ENCODE measurements at regions not wholly inside any gene's neighbourhood (a gene's known extent, or its start where the extent isn't known, plus 50 kb on each side); places are given as distances from the start of the nearest gene placed in this dataset.
A peak's percentile ranks its signal among the peaks of the same experiment; 100 is the strongest.

DNA sequence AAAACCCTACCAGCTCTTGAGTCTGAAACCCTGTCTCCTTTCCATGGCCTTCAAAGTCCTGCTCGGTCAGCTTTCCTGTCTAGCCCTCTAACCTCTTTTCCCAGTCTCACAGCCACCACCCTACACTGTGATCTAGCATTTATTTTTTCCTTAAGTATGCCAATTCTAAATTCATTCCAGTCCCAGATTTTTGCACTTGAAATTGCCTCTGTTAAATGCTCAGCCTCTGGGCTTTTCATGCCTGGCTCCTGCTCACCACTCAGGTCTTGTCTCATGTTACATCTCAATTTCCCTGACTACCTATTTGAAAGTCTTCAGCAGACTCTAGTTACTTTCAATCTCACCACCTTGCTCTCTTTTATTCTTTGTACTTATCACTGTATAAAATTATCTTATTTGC, 176.2 kb downstream of the ADGRL4 start:
- no peak overlapping the region for H3K27ac Mint-ChIP-seq
- H3K4me1 Mint-ChIP-seq: no peaks in the 10 kb centered on the region
- no peaks in the 10 kb centered on the region for H3K9me3 Mint-ChIP-seq
- DNase-seq: no peak
- intact Hi-C loops (cut with micrococcal nuclease): loop anchor here (10.0 kb wide), 1 partner anchor 216 kb away; no protein-coding TSS in a partner anchor
- no peak overlapping the region for H3K4me3 Mint-ChIP-seq
- H3K27me3 Mint-ChIP-seq: peaks cover 10% of the 10 kb centered on the region
- no peaks in the 10 kb centered on the region for H3K36me3 Mint-ChIP-seq (ENCODE audit: low read depth)

DNA sequence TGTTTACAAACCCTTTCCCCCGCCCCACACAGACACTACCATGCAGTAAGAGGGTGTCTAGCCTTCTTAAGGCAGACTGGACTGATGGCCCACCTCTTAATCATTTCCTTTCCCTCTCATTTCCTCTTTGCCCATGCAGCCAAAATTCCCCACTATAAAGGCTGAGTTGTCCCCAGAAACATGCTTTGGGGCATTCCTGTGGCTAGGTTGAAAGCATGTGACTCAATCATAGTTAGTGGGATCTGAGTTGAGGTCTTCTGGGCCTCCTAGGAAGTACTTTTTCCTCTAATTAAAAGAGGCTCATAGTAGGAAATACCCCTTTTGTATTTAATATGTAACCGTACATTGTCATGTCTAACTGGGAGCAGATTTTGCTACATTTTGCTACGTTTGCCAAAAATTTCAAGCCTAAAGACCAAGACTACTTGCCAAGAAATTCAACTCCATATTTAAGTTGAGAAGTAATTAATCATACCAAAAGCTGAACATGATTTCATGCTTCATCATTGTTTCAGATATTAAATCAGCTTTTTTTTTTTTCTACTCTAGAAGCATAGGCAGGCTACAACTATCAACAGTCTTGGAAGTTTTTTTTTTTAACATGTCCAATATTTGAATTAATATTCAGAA, 174.7 kb downstream of the ADGRL4 start:
- H3K27ac Mint-ChIP-seq: no peak overlapping the region
- no peaks in the 10 kb centered on the region for H3K36me3 Mint-ChIP-seq (ENCODE audit: low read depth)

DNA sequence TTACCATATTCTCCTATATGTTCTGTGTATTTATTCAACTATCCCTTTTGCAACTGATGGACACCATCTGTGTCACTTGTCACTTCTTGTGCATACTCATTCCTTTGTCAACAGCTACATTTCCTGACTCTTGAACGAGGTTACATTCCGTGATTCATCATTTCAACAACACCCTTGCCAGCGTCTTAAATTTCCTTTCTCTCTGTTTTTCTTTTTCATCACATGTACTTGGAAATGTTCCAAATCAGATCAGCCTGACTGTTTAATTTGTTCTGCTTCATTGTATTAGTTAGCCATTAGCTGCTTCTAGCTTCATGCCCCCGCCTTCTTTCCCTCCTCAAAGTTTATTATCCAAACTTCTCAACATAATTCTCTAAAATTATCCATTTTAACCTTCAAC, 173.0 kb downstream of the ADGRL4 start:
- Mint-ChIP-seq H3K27me3 (peaks cover 10% of the 10 kb centered on the region), H3K4me3 (no peak overlapping the region), H3K9me3 (no peaks in the 10 kb centered on the region), H3K27ac (no peak overlapping the region), H3K4me1 (peaks cover 7% of the 10 kb centered on the region), H3K36me3 (ENCODE audit: low read depth) (no peaks in the 10 kb centered on the region)
- intact Hi-C loops (cut with micrococcal nuclease): loop anchor here (10.0 kb wide), 1 partner anchor 219 kb away; no protein-coding TSS in a partner anchor
- DNase-seq: no peak

More for the DNA sequence above, 174.7 kb downstream of the ADGRL4 start:
- intact Hi-C loops (cut with micrococcal nuclease): loop anchor here (10.0 kb wide), 1 partner anchor 217 kb away; no protein-coding TSS in a partner anchor
- peaks cover 3% of the 10 kb centered on the region for H3K4me1 Mint-ChIP-seq
- H3K27me3 Mint-ChIP-seq: peaks cover 10% of the 10 kb centered on the region
- DNase-seq: peak; percentile 28
- H3K9me3 Mint-ChIP-seq: no peaks in the 10 kb centered on the region
- no peak overlapping the region for H3K4me3 Mint-ChIP-seq

DNA sequence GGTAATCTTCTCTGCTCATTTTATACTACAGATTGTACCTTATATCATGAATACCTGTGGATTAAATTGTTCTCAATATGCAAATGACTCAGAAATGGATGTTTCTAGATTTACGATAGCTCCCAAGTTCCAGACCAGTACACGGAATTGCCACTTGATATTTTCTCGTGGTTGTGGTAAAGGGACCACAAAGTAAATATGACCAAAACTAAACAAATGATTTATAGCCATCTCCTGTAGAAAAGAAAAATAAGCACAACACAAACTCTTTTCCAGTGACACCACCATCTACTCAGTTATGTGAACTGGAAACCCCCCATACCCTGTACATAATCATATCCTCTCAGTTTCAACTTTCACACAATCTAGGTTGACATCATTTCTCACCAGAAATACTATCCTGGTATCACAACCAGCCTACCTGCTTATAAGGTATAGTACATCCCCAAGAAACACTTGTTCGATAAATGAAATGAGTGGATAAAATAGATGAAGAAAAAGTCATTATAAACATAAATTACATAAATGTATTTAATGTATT, 172.3 kb downstream of the ADGRL4 start:
- Mint-ChIP-seq H3K36me3 (ENCODE audit: low read depth) (no peaks in the 10 kb centered on the region), H3K27me3 (peaks cover 10% of the 10 kb centered on the region), H3K4me1 (peaks cover 7% of the 10 kb centered on the region), H3K27ac (no peak overlapping the region), H3K9me3 (no peaks in the 10 kb centered on the region), H3K4me3 (no peak overlapping the region)
- intact Hi-C loops (cut with micrococcal nuclease): loop anchor here (10.0 kb wide), 1 partner anchor 219 kb away; no protein-coding TSS in a partner anchor
- peak; percentile 9 for DNase-seq

DNA sequence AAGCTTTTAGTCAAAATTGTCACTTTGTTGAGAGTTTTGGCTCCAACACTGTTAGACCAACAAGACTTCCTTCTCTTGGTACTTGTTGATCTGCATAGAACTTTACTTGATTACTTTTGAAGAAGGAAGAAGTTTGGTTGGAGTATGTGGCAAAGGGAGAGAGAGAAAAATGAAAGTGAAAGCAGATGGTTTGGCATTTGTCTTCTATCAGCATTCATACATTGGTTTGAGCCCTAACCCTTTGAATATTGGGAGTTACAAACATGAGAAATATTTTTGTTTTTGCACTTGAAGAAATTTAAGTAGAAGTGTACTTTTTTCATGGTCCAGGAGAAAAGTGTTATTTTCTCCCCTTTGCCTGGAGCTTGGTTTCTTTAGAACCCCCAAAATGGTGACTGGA, 169.8 kb downstream of the ADGRL4 start:
- Mint-ChIP-seq H3K27me3 (peaks cover 6% of the 10 kb centered on the region), H3K27ac (no peak overlapping the region), H3K9me3 (no peaks in the 10 kb centered on the region), H3K4me3 (peak overlapping the region; percentile 55), H3K36me3 (ENCODE audit: low read depth) (no peaks in the 10 kb centered on the region), H3K4me1 (peaks cover 7% of the 10 kb centered on the region)
- intact Hi-C loops (cut with micrococcal nuclease): loop anchor here (10.0 kb wide), 1 partner anchor 222 kb away; no protein-coding TSS in a partner anchor
- DNase-seq: no peak

- H3K4me1 Mint-ChIP-seq: peaks cover 7% of the 10 kb centered on the region
- no peak overlapping the region for H3K4me3 Mint-ChIP-seq
- H3K27ac Mint-ChIP-seq: no peak overlapping the region
- H3K9me3 Mint-ChIP-seq: no peaks in the 10 kb centered on the region
- no peaks in the 10 kb centered on the region for H3K36me3 Mint-ChIP-seq (ENCODE audit: low read depth)
- intact Hi-C loops (cut with micrococcal nuclease): loop anchor here (2.0 to 10.0 kb wide), 2 partner anchors 225 to 513 kb away; no protein-coding TSS in a partner anchor
- peak; percentile 80 for DNase-seq
- peaks cover 2% of the 10 kb centered on the region for H3K27me3 Mint-ChIP-seq
Observed at GRCh38 chr1:78839704-78840277, 166.7 kb downstream of the ADGRL4 start.
